Astrocyte (in vitro differentiated cells and primary cell): ENCODE measurements at regions not wholly inside any gene's neighbourhood (a gene's known extent, or its start where the extent isn't known, plus 50 kb on each side); places are given as distances from the start of the nearest gene placed in this dataset.

ENCODE experiments used
- DNase-seq: peaks from one replicate; pipeline ENCODE4 v3.0.0-alpha.2; 2010; ENCODE audit warnings: low read depth
- FAIRE-seq: peaks from 2 replicates; lab custom pipeline; 2011; peaks lifted over from hg19 to GRCh38; lab: Jason Lieb, UNC
- H2AFZ ChIP-seq: 2 replicates; pipeline ENCODE4 v1.6.0; 2012; ENCODE audit warnings: low read depth, low read length, inconsistent platforms
- H3K27ac ChIP-seq: 2 replicates; pipeline ENCODE4 v1.5.1; 2011; ENCODE audit warnings: low read depth, low read length, inconsistent platforms
- H3K27me3 ChIP-seq: 2 replicates; pipeline ENCODE4 v1.6.0; 2011; ENCODE audit warnings: low read length, inconsistent platforms; ENCODE audit not compliant: insufficient read depth
- H3K36me3 ChIP-seq: 2 replicates; pipeline ENCODE4 v1.5.1; 2011; ENCODE audit warnings: low read length, inconsistent platforms; ENCODE audit not compliant: insufficient read depth
- H3K4me1 ChIP-seq: 2 replicates; pipeline ENCODE4 v1.5.1; 2011; ENCODE audit warnings: low read length, inconsistent platforms; ENCODE audit not compliant: insufficient read depth
- H3K4me2 ChIP-seq: 2 replicates; pipeline ENCODE4 v1.6.0; 2012; ENCODE audit warnings: low read length, inconsistent platforms
- H3K4me3 ChIP-seq: 2 replicates; pipeline ENCODE4 v1.5.1; 2011; ENCODE audit warnings: low read depth, mild to moderate bottlenecking, low read length, inconsistent platforms; ENCODE audit not compliant: insufficient read depth
- H3K79me2 ChIP-seq: 2 replicates; pipeline ENCODE4 v1.6.0; 2012; ENCODE audit warnings: mild to moderate bottlenecking, low read length, inconsistent platforms; ENCODE audit not compliant: insufficient read depth
- H3K9ac ChIP-seq: 2 replicates; pipeline ENCODE4 v1.6.0; 2012; ENCODE audit warnings: mild to moderate bottlenecking, low read length, inconsistent platforms
- H3K9me3 ChIP-seq: 2 replicates; pipeline ENCODE4 v1.5.1; 2012; ENCODE audit warnings: low read depth, mild to moderate bottlenecking, low read length, inconsistent platforms; ENCODE audit not compliant: insufficient read depth
- H4K20me1 ChIP-seq: 2 replicates; pipeline ENCODE4 v1.6.0; 2012; ENCODE audit warnings: low read length, inconsistent platforms; ENCODE audit not compliant: insufficient read depth
- H3K27ac Mint-ChIP-seq: one replicate; pipeline ENCODE4 v1.8.0; 2021; ENCODE audit warnings: mild to moderate bottlenecking, mixed read lengths; ENCODE audit not compliant: unreplicated experiment
- H3K27me3 Mint-ChIP-seq: one replicate; pipeline ENCODE4 v1.8.0; 2021; ENCODE audit warnings: low read depth, mixed read lengths; ENCODE audit not compliant: unreplicated experiment
- H3K36me3 Mint-ChIP-seq: one replicate; pipeline ENCODE4 v1.8.0; 2021; ENCODE audit warnings: low read depth, mixed read lengths; ENCODE audit not compliant: unreplicated experiment
- H3K4me1 Mint-ChIP-seq: one replicate; pipeline ENCODE4 v1.8.0; 2021; ENCODE audit warnings: low read depth, mixed read lengths; ENCODE audit not compliant: unreplicated experiment
- H3K4me3 Mint-ChIP-seq: one replicate; pipeline ENCODE4 v1.8.0; 2021; ENCODE audit warnings: mild to moderate bottlenecking, moderate library complexity, mixed read lengths; ENCODE audit not compliant: unreplicated experiment
- H3K9me3 Mint-ChIP-seq: one replicate; pipeline ENCODE4 v1.8.0; 2021; ENCODE audit warnings: mild to moderate bottlenecking, mixed read lengths; ENCODE audit not compliant: unreplicated experiment
- CTCF ChIP-seq: IDR thresholded peaks from 2 replicates; pipeline ENCODE4 v1.5.1; 2011; ENCODE audit warnings: low read depth, mild to moderate bottlenecking, inconsistent platforms, low read length, moderate library complexity; ENCODE audit not compliant: insufficient read depth
- EZH2 ChIP-seq: IDR thresholded peaks from 2 replicates; pipeline ENCODE4 v1.6.1; 2012; ENCODE audit warnings: mild to moderate bottlenecking, low read length, inconsistent platforms; ENCODE audit not compliant: insufficient read depth

GRCh38 chr2:61704364-61704763 lies 149.5 kb downstream of the FAM161A start:
- no peak overlapping the region for H2AFZ ChIP-seq
- FAIRE-seq (no peak), DNase-seq (no peak)
- H3K79me2 ChIP-seq = no peaks in the 10 kb centered on the region
- no peaks in the 10 kb centered on the region for H3K36me3 ChIP-seq
- H3K27ac ChIP-seq = no peak overlapping the region
- Mint-ChIP-seq H3K4me1 (peaks cover 6% of the 10 kb centered on the region), H3K27ac (no peak overlapping the region), H3K36me3 (no peaks in the 10 kb centered on the region), H3K27me3 (no peaks in the 10 kb centered on the region), H3K9me3 (peaks cover 3% of the 10 kb centered on the region), H3K4me3 (no peak overlapping the region)
- no peak overlapping the region for H3K9ac ChIP-seq
- H3K4me2 ChIP-seq = no peak overlapping the region
- TF ChIP-seq CTCF (no peak), EZH2 (no peak)
- no peaks in the 10 kb centered on the region for H4K20me1 ChIP-seq
- H3K4me3 ChIP-seq = no peak overlapping the region
- H3K27me3 ChIP-seq = no peaks in the 10 kb centered on the region
- H3K4me1 ChIP-seq = no peaks in the 10 kb centered on the region
- H3K9me3 ChIP-seq = no peaks in the 10 kb centered on the region

- no peaks in the 10 kb centered on the region for H3K36me3 ChIP-seq
- H3K4me1 ChIP-seq = no peaks in the 10 kb centered on the region
- H3K27me3 ChIP-seq = no peaks in the 10 kb centered on the region
- no peak overlapping the region for H3K9ac ChIP-seq
- no peak overlapping the region for H3K4me2 ChIP-seq
- no peak for FAIRE-seq
- H4K20me1 ChIP-seq = no peaks in the 10 kb centered on the region
- no peaks in the 10 kb centered on the region for H3K27me3 Mint-ChIP-seq
- H3K4me3 ChIP-seq = no peak overlapping the region
- no peak overlapping the region for H3K27ac ChIP-seq
- peaks cover 3% of the 10 kb centered on the region for H3K9me3 Mint-ChIP-seq
- H3K79me2 ChIP-seq = no peaks in the 10 kb centered on the region
- no peak overlapping the region for H3K27ac Mint-ChIP-seq
- DNase-seq = no peak
- H2AFZ ChIP-seq = no peak overlapping the region
- no peak overlapping the region for H3K4me3 Mint-ChIP-seq
- no peaks in the 10 kb centered on the region for H3K36me3 Mint-ChIP-seq
- no peaks in the 10 kb centered on the region for H3K4me1 Mint-ChIP-seq
- no peaks in the 10 kb centered on the region for H3K9me3 ChIP-seq
- no peak for TF ChIP-seq EZH2
- no peak for TF ChIP-seq CTCF
Measured at GRCh38 chr2:61702088-61702467, 151.8 kb downstream of the FAM161A start.

GRCh38 chr2:61700464-61700863 lies 153.4 kb downstream of the FAM161A start:
- no peaks in the 10 kb centered on the region for H3K36me3 ChIP-seq
- peaks cover 3% of the 10 kb centered on the region for H3K9me3 Mint-ChIP-seq
- H2AFZ ChIP-seq = no peak overlapping the region
- no peaks in the 10 kb centered on the region for H4K20me1 ChIP-seq
- no peak overlapping the region for H3K27ac Mint-ChIP-seq
- TF ChIP-seq EZH2 (no peak), CTCF (no peak)
- DNase-seq (no peak), FAIRE-seq (no peak)
- no peak overlapping the region for H3K27ac ChIP-seq
- H3K79me2 ChIP-seq = no peaks in the 10 kb centered on the region
- no peak overlapping the region for H3K9ac ChIP-seq
- no peaks in the 10 kb centered on the region for H3K4me1 Mint-ChIP-seq
- H3K4me1 ChIP-seq = no peaks in the 10 kb centered on the region
- H3K4me3 Mint-ChIP-seq = no peak overlapping the region
- H3K4me3 ChIP-seq = no peak overlapping the region
- no peaks in the 10 kb centered on the region for H3K36me3 Mint-ChIP-seq
- H3K9me3 ChIP-seq = no peaks in the 10 kb centered on the region
- H3K4me2 ChIP-seq = no peak overlapping the region
- no peaks in the 10 kb centered on the region for H3K27me3 ChIP-seq
- H3K27me3 Mint-ChIP-seq = no peaks in the 10 kb centered on the region
